A549 (cell line): ENCODE measurements at regions not wholly inside any gene's neighbourhood (a gene's known extent, or its start where the extent isn't known, plus 50 kb on each side); places are given as distances from the start of the nearest gene placed in this dataset.
"Not testable (repeated sequence)": the region's sequence is repeated elsewhere in the genome, so short reads cannot be mapped to it uniquely, and the experiment has no call there.

ENCODE experiments used
- ATAC-seq, 2 experiments: fragments of 200-7000 bp in 1 of 2; fragments of >200 bp in 1 of 2; cut with Nextera tagmentation in 1 of 2; cut with Tn5 transposase in 1 of 2; 3 replicates each; pipeline versions ENCODE4 v1.8.0 to v1.9.1; 2018 to 2020; ENCODE audit warnings: mild to moderate bottlenecking in 1 of 2, moderate library complexity in 1 of 2
- CTCF ChIA-PET: fragments of 300-600 bp; sonication (Branson Sonifier 250); formaldehyde crosslinking; extraction: SDS; loops from one replicate; lab custom pipeline; 2021; ENCODE audit warnings: antibody characterized with exemption, inconsistent platforms; lab: Yijun Ruan, JAX
- POLR2A ChIA-PET: fragments of 350-600 bp; formaldehyde crosslinking; extraction: SDS; loops from one replicate; lab custom pipeline; 2021; ENCODE audit warnings: antibody characterized with exemption, inconsistent platforms; lab: Yijun Ruan, JAX
- DNase-seq, 2 experiments: peaks; one replicate each; pipeline versions ENCODE4 v3.0.0 to v3.0.0-alpha.2; 2011 to 2016; ENCODE audit warnings: low read depth in 1 of 2, low spot score in 1 of 2
- FAIRE-seq: peaks from 2 replicates; lab custom pipeline; 2011; peaks lifted over from hg19 to GRCh38; lab: Jason Lieb, UNC
- H3K27ac ChIP-seq, 2 experiments: fragments of >200 bp; sonication (Bioruptor Twin); formaldehyde crosslinking; 3 replicates each; pipeline ENCODE4 v1.5.1; 2016 to 2017
- H3K4me1 ChIP-seq: fragments of >200 bp; sonication (Bioruptor Twin); formaldehyde crosslinking; 3 replicates; pipeline ENCODE4 v1.6.1; 2016
- H3K4me2 ChIP-seq: fragments of >200 bp; sonication (Bioruptor Twin); formaldehyde crosslinking; 3 replicates; pipeline ENCODE4 v1.6.1; 2016
- H3K4me3 ChIP-seq: fragments of >200 bp; sonication (Bioruptor Twin); formaldehyde crosslinking; 3 replicates; pipeline ENCODE4 v1.5.1; 2016
- H3K9me3 ChIP-seq: fragments of >200 bp; sonication (Bioruptor Twin); formaldehyde crosslinking; 3 replicates; pipeline ENCODE4 v1.6.1; 2016
- BHLHE40 ChIP-seq: IDR thresholded peaks from 2 replicates; pipeline ENCODE4 v1.6.1; 2012; ENCODE audit warnings: low read depth, low read length, inconsistent platforms
- CBX8 ChIP-seq: fragments of 200-600 bp; sonication (generic); IDR thresholded peaks from 2 replicates; pipeline ENCODE4 v1.6.1; 2016
- CHD2 ChIP-seq: fragments of 150-350 bp; IDR thresholded peaks from 2 replicates; pipeline ENCODE4 v1.6.1; 2014; ENCODE audit warnings: low read length; ENCODE audit not compliant: partially characterized antibody
- ESRRA ChIP-seq: fragments of 150-350 bp; IDR thresholded peaks from 2 replicates; pipeline ENCODE4 v1.6.1; 2014; ENCODE audit warnings: mild to moderate bottlenecking, low read length, borderline replicate concordance
- FOXS1 ChIP-seq: fragments of 250-450 bp; sonication (Bioruptor Pico); IDR thresholded peaks from 2 replicates; pipeline ENCODE4 v1.5.0; 2020; ENCODE audit warnings: mild to moderate bottlenecking, moderate library complexity
- GATA3 ChIP-seq: IDR thresholded peaks from 2 replicates; pipeline ENCODE4 v1.6.1; 2012; ENCODE audit warnings: borderline replicate concordance
- KDM5A ChIP-seq: fragments of 200-600 bp; sonication (generic); IDR thresholded peaks from 2 replicates; pipeline ENCODE4 v1.6.1; 2016; ENCODE audit warnings: antibody characterized with exemption, mild to moderate bottlenecking
- MAFK ChIP-seq: fragments of 450-650 bp; IDR thresholded peaks from 2 replicates; pipeline ENCODE4 v1.6.1; 2014; ENCODE audit not compliant: partially characterized antibody
- MAZ ChIP-seq: fragments of 150-350 bp; IDR thresholded peaks from 2 replicates; pipeline ENCODE4 v1.6.1; 2014; ENCODE audit warnings: antibody characterized with exemption, low read depth, low read length, borderline replicate concordance
- NFE2L2 ChIP-seq: fragments of 150-350 bp; conservative IDR thresholded peaks from 2 replicates; pipeline ENCODE4 v1.6.1; 2014; ENCODE audit warnings: low read length
- RAD21 ChIP-seq, 2 experiments: fragments of >200 bp in 1 of 2; sonication (Bioruptor Twin) in 1 of 2; formaldehyde crosslinking in 1 of 2; IDR thresholded peaks in 1 of 2; conservative IDR thresholded peaks in 1 of 2; 2 replicates in 1 of 2; 3 replicates in 1 of 2; pipeline ENCODE4 v1.6.1; 2012 to 2018; ENCODE audit warnings: inconsistent platforms in 1 of 2
- RFX5 ChIP-seq: fragments of 450-650 bp; IDR thresholded peaks from 2 replicates; pipeline ENCODE4 v1.7.1; 2014; ENCODE audit warnings: antibody characterized with exemption, mild to moderate bottlenecking, moderate library complexity
- RNF2 ChIP-seq: fragments of 200-600 bp; sonication (generic); IDR thresholded peaks from 2 replicates; pipeline ENCODE4 v1.6.1; 2016; ENCODE audit warnings: low read depth, mild to moderate bottlenecking, antibody characterized with exemption, moderate library complexity, borderline replicate concordance
- SMC3 ChIP-seq: fragments of >200 bp; sonication (Bioruptor Twin); formaldehyde crosslinking; IDR thresholded peaks from 3 replicates; pipeline ENCODE4 v1.6.1; 2018; ENCODE audit warnings: inconsistent platforms
- SREBF2 ChIP-seq: fragments of 450-650 bp; IDR thresholded peaks from 2 replicates; pipeline ENCODE4 v1.6.1; 2014; ENCODE audit warnings: mild to moderate bottlenecking, moderate library complexity
- TP53 ChIP-seq: fragments of 250-450 bp; sonication (Bioruptor Pico); IDR thresholded peaks from 2 replicates; pipeline ENCODE4 v1.5.0; 2021; ENCODE audit warnings: mild to moderate bottlenecking, moderate library complexity
- ZFP36 ChIP-seq: fragments of 450-650 bp; IDR thresholded peaks from 2 replicates; pipeline ENCODE4 v1.6.1; 2014; ENCODE audit warnings: borderline replicate concordance; ENCODE audit not compliant: partially characterized antibody
- WGBS: methylation state at CpG from one replicate; pipeline ENCODE4 v1.1.6; 2017; ENCODE audit errors: missing lambda C conversion rate; 5-methylcytosine and 5-hydroxymethylcytosine counted together
- TF ChIP-seq, protein P1 (sequence below): IDR thresholded peaks from 2 replicates; pipeline ENCODE4 v1.6.1; 2012

DNA sequence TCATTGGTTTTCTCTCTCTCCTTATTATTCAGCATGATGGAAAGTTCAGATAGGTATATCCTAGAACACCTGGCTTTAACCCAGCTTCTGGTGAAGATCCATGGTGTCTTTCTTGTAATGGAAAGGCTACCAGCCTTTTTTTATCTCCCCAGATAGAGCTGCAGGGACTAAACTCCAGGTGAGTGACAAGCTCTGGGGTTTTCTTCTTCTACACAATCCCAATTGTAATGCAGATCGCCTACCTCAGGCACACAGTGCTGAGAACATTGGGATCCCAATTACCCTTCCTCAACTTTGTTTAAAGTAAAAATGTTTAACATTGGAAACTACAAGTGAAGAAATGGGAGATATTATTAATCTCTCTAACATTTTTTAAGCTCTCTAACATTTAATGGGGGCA is 1851.7 kb downstream of the PCDH9 start:
- H3K4me2 ChIP-seq: no peak overlapping the region
- ChIA-PET POLR2A (no interaction called here), CTCF (no interaction called here)
- no peaks in the 10 kb centered on the region for H3K4me1 ChIP-seq
- no peaks in the 10 kb centered on the region; the same call in 2 of the 3 replicates for H3K9me3 ChIP-seq
- H3K4me3 ChIP-seq: no peak overlapping the region
- 11% methylated on average over 1 of the region's 1 CpG for WGBS
- ATAC-seq: no peak
- no peak for FAIRE-seq
- no peak overlapping the region for H3K27ac ChIP-seq
- no peak for DNase-seq
- TF ChIP-seq RAD21 (conservative IDR thresholded peaks at IDR 0.05 in 1 of 2, IDR thresholded peaks at IDR 0.05 in 1 of 2) (no peak), KDM5A (no peak), MAZ (no peak), CHD2 (no peak), ZFP36 (no peak), GATA3 (no peak), ESRRA (no peak), SMC3 (no peak), MAFK (no peak), TP53 (CRISPR knock-in tag) (no peak), SREBF2 (no peak), RFX5 (no peak), FOXS1 (CRISPR knock-in tag) (no peak)
- TF ChIP-seq, protein P1, sequence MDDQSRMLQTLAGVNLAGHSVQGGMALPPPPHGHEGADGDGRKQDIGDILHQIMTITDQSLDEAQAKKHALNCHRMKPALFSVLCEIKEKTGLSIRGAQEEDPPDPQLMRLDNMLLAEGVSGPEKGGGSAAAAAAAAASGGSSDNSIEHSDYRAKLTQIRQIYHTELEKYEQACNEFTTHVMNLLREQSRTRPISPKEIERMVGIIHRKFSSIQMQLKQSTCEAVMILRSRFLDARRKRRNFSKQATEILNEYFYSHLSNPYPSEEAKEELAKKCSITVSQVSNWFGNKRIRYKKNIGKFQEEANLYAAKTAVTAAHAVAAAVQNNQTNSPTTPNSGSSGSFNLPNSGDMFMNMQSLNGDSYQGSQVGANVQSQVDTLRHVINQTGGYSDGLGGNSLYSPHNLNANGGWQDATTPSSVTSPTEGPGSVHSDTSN: no peak

DNA sequence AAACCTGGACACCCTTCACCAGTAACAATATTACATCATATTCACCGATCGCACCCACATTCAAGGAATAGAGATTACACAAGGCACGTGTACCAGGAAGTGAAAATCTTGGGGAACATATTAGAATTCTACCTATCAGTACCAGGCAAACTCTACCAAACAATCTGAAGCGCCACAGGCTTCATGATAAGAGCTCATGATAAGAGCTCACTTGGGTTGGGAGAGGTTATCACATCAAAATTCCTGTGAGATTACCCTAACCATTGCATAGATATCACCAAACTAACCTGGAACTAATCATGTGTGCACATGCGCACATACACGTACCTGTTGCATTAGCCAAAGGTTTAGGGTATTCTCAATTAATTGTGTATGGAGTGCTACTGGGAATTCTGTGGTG is 1861.3 kb downstream of the PCDH9 start:
- H3K4me1 ChIP-seq: no peaks in the 10 kb centered on the region
- ChIA-PET POLR2A (no interaction called here), CTCF (no interaction called here)
- ATAC-seq: no peak
- 84% methylated on average over 6 of the region's 6 CpGs for WGBS
- TF ChIP-seq CBX8: no peak
- H3K27ac ChIP-seq: no peak overlapping the region
- H3K4me2 ChIP-seq: no peak overlapping the region
- no peak for DNase-seq
- no peak for FAIRE-seq
- H3K4me3 ChIP-seq: no peak overlapping the region
- no peaks in the 10 kb centered on the region for H3K9me3 ChIP-seq

DNA sequence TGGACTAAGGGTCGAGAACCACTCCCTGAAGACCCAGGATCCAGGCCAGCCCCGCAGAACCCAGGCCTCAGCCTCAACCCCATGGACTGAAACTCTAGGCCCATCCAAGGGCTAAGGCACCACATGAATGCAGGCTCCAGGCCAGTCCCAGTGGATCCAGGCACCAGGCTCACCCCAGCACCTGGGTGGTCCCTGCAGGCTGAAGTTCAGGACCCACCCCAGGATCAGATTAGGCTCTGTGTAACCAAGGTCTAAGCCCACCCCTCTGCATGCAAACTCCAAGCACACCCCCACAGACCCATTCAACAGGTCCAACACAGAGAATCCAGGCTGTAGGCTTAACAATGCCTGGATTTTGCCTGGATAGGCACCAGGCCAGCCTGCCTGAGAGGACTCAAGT is 1876.2 kb downstream of the PCDH9 start:
- no peak overlapping the region for H3K4me2 ChIP-seq
- H3K9me3 ChIP-seq: no peaks in the 10 kb centered on the region
- no peak overlapping the region for H3K27ac ChIP-seq
- TF ChIP-seq NFE2L2 (no peak), RNF2 (no peak)
- ATAC-seq (no peak), DNase-seq (no peak), FAIRE-seq (no peak)
- CTCF ChIA-PET: no interaction called here
- WGBS: no CpG with 5 or more reads among the region's 2 CpGs
- H3K4me3 ChIP-seq: no peak overlapping the region
- POLR2A ChIA-PET: no interaction called here
- no peaks in the 10 kb centered on the region for H3K4me1 ChIP-seq

DNA sequence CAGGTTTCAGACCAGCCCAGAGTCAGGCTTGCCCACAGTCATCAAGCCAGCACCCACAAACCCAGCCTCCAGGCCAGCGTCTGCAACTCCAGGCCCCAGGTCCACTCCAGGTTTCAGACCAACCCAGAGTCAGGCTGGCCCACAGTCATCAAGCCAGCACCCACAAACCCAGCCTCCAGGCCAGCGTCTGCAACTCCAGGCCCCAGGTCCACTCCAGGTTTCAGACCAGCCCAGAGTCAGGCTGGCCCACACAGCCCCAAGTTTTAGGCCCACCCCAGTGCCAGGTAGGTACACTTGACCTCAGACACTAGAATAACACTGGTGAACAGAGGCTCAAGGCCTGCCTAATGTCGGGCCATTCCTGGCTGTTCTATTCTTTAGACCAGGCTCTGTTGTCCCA is 1877.0 kb downstream of the PCDH9 start:
- 34% methylated on average over 2 of the region's 3 CpGs for WGBS
- H3K4me3 ChIP-seq, ATAC-seq, FAIRE-seq, DNase-seq, H3K27ac ChIP-seq, POLR2A ChIA-PET, CTCF ChIA-PET, H3K9me3 ChIP-seq, H3K4me2 ChIP-seq, H3K4me1 ChIP-seq: not testable (repeated sequence)

DNA sequence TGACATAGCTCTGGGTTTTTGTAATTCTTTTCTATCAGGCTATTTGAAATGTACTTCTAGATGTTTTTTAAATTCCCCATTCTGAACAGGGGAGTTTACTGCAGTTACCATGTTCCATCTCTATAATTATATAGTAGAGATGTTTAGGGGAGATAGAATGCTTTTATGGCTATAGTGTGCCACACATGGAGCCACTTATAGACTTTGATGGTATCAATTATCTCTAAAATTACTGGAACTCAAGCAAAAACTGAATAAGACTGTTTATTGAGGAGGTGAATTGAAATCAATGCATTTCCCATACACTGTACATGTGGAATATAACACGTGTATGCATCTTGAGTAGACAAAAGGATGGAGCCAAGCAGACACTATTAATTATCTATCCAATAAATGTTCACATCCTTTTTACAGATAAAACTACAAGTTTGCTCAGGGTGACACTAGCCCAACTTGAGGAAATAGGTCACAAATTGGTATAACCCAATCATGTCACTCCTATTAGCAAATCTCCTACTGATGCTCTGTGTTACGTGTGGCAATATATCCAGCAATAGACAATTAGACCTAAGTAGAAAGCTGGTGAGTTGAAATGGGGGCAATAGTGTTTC is 1882.6 kb downstream of the PCDH9 start:
- ATAC-seq (no peak), FAIRE-seq (no peak), DNase-seq (no peak)
- WGBS: 51% methylated on average over 2 of the region's 2 CpGs
- no peak overlapping the region for H3K27ac ChIP-seq
- H3K4me3 ChIP-seq: no peak overlapping the region
- no peaks in the 10 kb centered on the region for H3K4me1 ChIP-seq
- H3K9me3 ChIP-seq: no peaks in the 10 kb centered on the region
- H3K4me2 ChIP-seq: no peak overlapping the region
- CTCF ChIA-PET: no interaction called here
- POLR2A ChIA-PET: no interaction called here
- TF ChIP-seq MAFK (no peak), BHLHE40 (no peak), RFX5 (no peak)
